ENCODE measurements at regions not wholly inside any gene's neighbourhood (a gene's known extent, or its start where the extent isn't known, plus 50 kb on each side); places are given as distances from the start of the nearest gene placed in this dataset.
"Not testable (repeated sequence)": the region's sequence is repeated elsewhere in the genome, so short reads cannot be mapped to it uniquely, and the experiment has no call there.

- no peak overlapping the region for H3K4me3 Mint-ChIP-seq
- H3K27ac Mint-ChIP-seq, result no peak overlapping the region
- no peaks in the 10 kb centered on the region for H3K36me3 Mint-ChIP-seq (ENCODE audit: low read depth)
- peaks cover 9% of the 10 kb centered on the region for H3K27me3 Mint-ChIP-seq (ENCODE audit: low read depth)
- no peaks in the 10 kb centered on the region for H3K9me3 Mint-ChIP-seq
- no peaks in the 10 kb centered on the region for H3K4me1 Mint-ChIP-seq (ENCODE audit: low read depth)
Measured at GRCh38 chr9:124134526-124134925, 123.0 kb downstream of the LHX2 start.

- H3K36me3 Mint-ChIP-seq (ENCODE audit: low read depth), result no peaks in the 10 kb centered on the region
- no peaks in the 10 kb centered on the region for H3K9me3 Mint-ChIP-seq
- no peaks in the 10 kb centered on the region for H3K4me1 Mint-ChIP-seq (ENCODE audit: low read depth)
- H3K4me3 Mint-ChIP-seq, result no peak overlapping the region
- H3K27me3 Mint-ChIP-seq (ENCODE audit: low read depth), result peaks cover 9% of the 10 kb centered on the region
- H3K27ac Mint-ChIP-seq, result no peak overlapping the region
Measured at GRCh38 chr9:124135813-124136365, 121.9 kb upstream of the NEK6 start.

- Mint-ChIP-seq H3K27me3 (ENCODE audit: low read depth) (peaks cover 9% of the 10 kb centered on the region), H3K4me3 (no peak overlapping the region), H3K9me3 (no peaks in the 10 kb centered on the region), H3K36me3 (ENCODE audit: low read depth) (no peaks in the 10 kb centered on the region), H3K27ac (no peak overlapping the region), H3K4me1 (ENCODE audit: low read depth) (no peaks in the 10 kb centered on the region)
Measured at GRCh38 chr9:124137009-124137943, 120.5 kb upstream of the NEK6 start.

GRCh38 chr9:124137944-124138335 lies 119.8 kb upstream of the NEK6 start:
- Mint-ChIP-seq H3K27ac (no peak overlapping the region), H3K9me3 (no peaks in the 10 kb centered on the region)

GRCh38 chr9:124139001-124139400 lies 118.7 kb upstream of the NEK6 start:
- no peaks in the 10 kb centered on the region for H3K9me3 Mint-ChIP-seq
- H3K4me3 Mint-ChIP-seq, result no peak overlapping the region
- H3K4me1 Mint-ChIP-seq (ENCODE audit: low read depth), result no peaks in the 10 kb centered on the region
- H3K36me3 Mint-ChIP-seq (ENCODE audit: low read depth), result no peaks in the 10 kb centered on the region
- H3K27ac Mint-ChIP-seq, result no peak overlapping the region
- H3K27me3 Mint-ChIP-seq (ENCODE audit: low read depth), result peaks cover 4% of the 10 kb centered on the region

More at GRCh38 chr9:124137944-124138335, 119.8 kb upstream of the NEK6 start:
- Mint-ChIP-seq H3K27me3 (ENCODE audit: low read depth) (peaks cover 4% of the 10 kb centered on the region), H3K4me3 (no peak overlapping the region), H3K4me1 (ENCODE audit: low read depth) (no peaks in the 10 kb centered on the region), H3K36me3 (ENCODE audit: low read depth) (no peaks in the 10 kb centered on the region)

GRCh38 chr9:124140941-124141568 lies 116.7 kb upstream of the NEK6 start:
- Mint-ChIP-seq H3K36me3 (ENCODE audit: low read depth) (no peaks in the 10 kb centered on the region), H3K4me1 (ENCODE audit: low read depth) (no peaks in the 10 kb centered on the region), H3K4me3 (no peak overlapping the region), H3K9me3 (no peaks in the 10 kb centered on the region), H3K27ac (no peak overlapping the region), H3K27me3 (ENCODE audit: low read depth) (peaks cover 4% of the 10 kb centered on the region)

- not testable (repeated sequence) for H3K27ac Mint-ChIP-seq; H3K4me3 Mint-ChIP-seq; H3K4me1 Mint-ChIP-seq (ENCODE audit: low read depth); H3K36me3 Mint-ChIP-seq (ENCODE audit: low read depth); H3K9me3 Mint-ChIP-seq; H3K27me3 Mint-ChIP-seq (ENCODE audit: low read depth)
Measured at GRCh38 chr9:124144561-124145123, 113.1 kb upstream of the NEK6 start.

GRCh38 chr9:124146031-124146561 lies 111.7 kb upstream of the NEK6 start:
- H3K36me3 Mint-ChIP-seq (ENCODE audit: low read depth), result no peaks in the 10 kb centered on the region
- no peak overlapping the region for H3K27ac Mint-ChIP-seq
- no peaks in the 10 kb centered on the region for H3K9me3 Mint-ChIP-seq
- H3K4me3 Mint-ChIP-seq, result no peak overlapping the region
- no peaks in the 10 kb centered on the region for H3K4me1 Mint-ChIP-seq (ENCODE audit: low read depth)
- no peaks in the 10 kb centered on the region for H3K27me3 Mint-ChIP-seq (ENCODE audit: low read depth)

- H3K27ac Mint-ChIP-seq, result no peak overlapping the region
- peaks cover 18% of the 10 kb centered on the region for H3K27me3 Mint-ChIP-seq (ENCODE audit: low read depth)
- no peaks in the 10 kb centered on the region for H3K36me3 Mint-ChIP-seq (ENCODE audit: low read depth)
- no peaks in the 10 kb centered on the region for H3K4me1 Mint-ChIP-seq (ENCODE audit: low read depth)
- no peaks in the 10 kb centered on the region for H3K9me3 Mint-ChIP-seq
- no peak overlapping the region for H3K4me3 Mint-ChIP-seq
Measured at GRCh38 chr9:124149992-124150391, 107.8 kb upstream of the NEK6 start.

GRCh38 chr9:124163760-124164255 lies 93.9 kb upstream of the NEK6 start:
- no peaks in the 10 kb centered on the region for H3K36me3 Mint-ChIP-seq (ENCODE audit: low read depth)
- peaks cover 58% of the 10 kb centered on the region for H3K27me3 Mint-ChIP-seq (ENCODE audit: low read depth)
- peaks cover 3% of the 10 kb centered on the region for H3K9me3 Mint-ChIP-seq
- H3K4me3 Mint-ChIP-seq, result no peak overlapping the region
- H3K4me1 Mint-ChIP-seq (ENCODE audit: low read depth), result no peaks in the 10 kb centered on the region
- H3K27ac Mint-ChIP-seq, result no peak overlapping the region

GRCh38 chr9:124164811-124165210 lies 92.9 kb upstream of the NEK6 start:
- peaks cover 3% of the 10 kb centered on the region for H3K9me3 Mint-ChIP-seq
- H3K27me3 Mint-ChIP-seq (ENCODE audit: low read depth), result peaks cover 64% of the 10 kb centered on the region
- H3K4me3 Mint-ChIP-seq, result no peak overlapping the region
- H3K27ac Mint-ChIP-seq, result no peak overlapping the region
- no peaks in the 10 kb centered on the region for H3K36me3 Mint-ChIP-seq (ENCODE audit: low read depth)
- no peaks in the 10 kb centered on the region for H3K4me1 Mint-ChIP-seq (ENCODE audit: low read depth)

GRCh38 chr9:124174433-124174832 lies 83.3 kb upstream of the NEK6 start:
- Mint-ChIP-seq H3K4me1 (ENCODE audit: low read depth) (peaks cover 13% of the 10 kb centered on the region), H3K27ac (no peak overlapping the region), H3K27me3 (ENCODE audit: low read depth) (peaks cover 34% of the 10 kb centered on the region), H3K4me3 (no peak overlapping the region), H3K9me3 (peaks cover 7% of the 10 kb centered on the region), H3K36me3 (ENCODE audit: low read depth) (peaks cover 2% of the 10 kb centered on the region)

- H3K4me3 Mint-ChIP-seq; H3K4me1 Mint-ChIP-seq (ENCODE audit: low read depth): not testable (repeated sequence)
Measured at GRCh38 chr9:124177522-124177921, 80.2 kb upstream of the NEK6 start.

More at GRCh38 chr9:124177522-124177921, 80.2 kb upstream of the NEK6 start:
- peaks cover 16% of the 10 kb centered on the region for H3K27me3 Mint-ChIP-seq (ENCODE audit: low read depth)
- not testable (repeated sequence) for H3K9me3 Mint-ChIP-seq; H3K27ac Mint-ChIP-seq; H3K36me3 Mint-ChIP-seq (ENCODE audit: low read depth)
